H1 (cell line): ENCODE measurements at regions not wholly inside any gene's neighbourhood (a gene's known extent, or its start where the extent isn't known, plus 50 kb on each side); places are given as distances from the start of the nearest gene placed in this dataset.

Experiments
- CTCF ChIA-PET: fragments of 300-600 bp; sonication (Branson Sonifier 250); formaldehyde crosslinking; loops from one replicate; lab custom pipeline; 2021; ENCODE audit not compliant: partially characterized antibody; lab: Charles Lee
- POLR2A ChIA-PET: fragments of 300-600 bp; sonication (Branson Sonifier 250); formaldehyde crosslinking; loops from one replicate; lab custom pipeline; 2021; ENCODE audit warnings: inconsistent platforms; ENCODE audit not compliant: partially characterized antibody; lab: Charles Lee
- DNase-seq, 2 experiments: peaks; one replicate each; pipeline versions ENCODE4 v3.0.0 to v3.0.0-alpha.2; 2010 to 2022; ENCODE audit warnings: low spot score in 2 of 2, low read depth in 1 of 2, mixed read lengths in 1 of 2
- FAIRE-seq: peaks from 2 replicates; lab custom pipeline; 2011; peaks lifted over from hg19 to GRCh38; lab: Jason Lieb, UNC
- H2AFZ ChIP-seq: 2 replicates; pipeline ENCODE4 v1.8.1; 2012; ENCODE audit warnings: low read length, inconsistent platforms
- H2AK5ac ChIP-seq: 2 replicates; pipeline ENCODE4 v1.6.1; 2013; ENCODE audit warnings: low read depth, low read length
- H2BK120ac ChIP-seq: replicated peaks from 2 replicates; pipeline ENCODE3; 2013; ENCODE audit warnings: low read depth, low read length, inconsistent platforms
- H2BK12ac ChIP-seq: 2 replicates; pipeline ENCODE4 v1.6.1; 2013; ENCODE audit warnings: low read depth, low read length
- H2BK15ac ChIP-seq: 2 replicates; pipeline ENCODE4 v1.6.1; 2013; ENCODE audit warnings: low read length
- H2BK20ac ChIP-seq: 2 replicates; pipeline ENCODE4 v1.6.1; 2013; ENCODE audit warnings: low read length
- H2BK5ac ChIP-seq: 2 replicates; pipeline ENCODE4 v1.6.1; 2013; ENCODE audit warnings: low read depth, low read length
- H3K14ac ChIP-seq: 2 replicates; pipeline ENCODE4 v1.6.1; 2013; ENCODE audit warnings: inconsistent platforms; ENCODE audit not compliant: insufficient read length
- H3K18ac ChIP-seq: 2 replicates; pipeline ENCODE4 v1.6.1; 2013; ENCODE audit warnings: low read length; ENCODE audit errors: extremely low read depth
- H3K23ac ChIP-seq: 2 replicates; pipeline ENCODE4 v1.6.1; 2013; ENCODE audit warnings: inconsistent platforms; ENCODE audit not compliant: insufficient read length
- H3K23me2 ChIP-seq: 2 replicates; pipeline ENCODE4 v1.6.1; 2013; ENCODE audit warnings: low read depth, low read length
- H3K27ac ChIP-seq: 2 replicates; pipeline ENCODE4 v1.6.1; 2011; ENCODE audit warnings: low read depth, low read length, inconsistent platforms
- H3K27me3 ChIP-seq, 4 experiments: replicated peaks in 1 of 4; 1 replicate in 1 of 4; 2 replicates in 3 of 4; pipeline versions ENCODE4 v1.6.1 to v1.8.1; 2011 to 2013; ENCODE audit warnings: low read length in 3 of 4, mild to moderate bottlenecking in 3 of 4, inconsistent platforms in 2 of 4, mixed read lengths in 2 of 4, moderate library complexity in 1 of 4; ENCODE audit not compliant: control insufficient read depth in 3 of 4, insufficient read depth in 3 of 4; ENCODE audit errors: extremely low read depth in 1 of 4
- H3K36me3 ChIP-seq, 4 experiments: 2 replicates each; pipeline versions ENCODE4 v1.6.1 to v1.8.1; 2011 to 2013; ENCODE audit warnings: mild to moderate bottlenecking in 4 of 4, low read length in 3 of 4, moderate library complexity in 2 of 4, control low read depth in 1 of 4, inconsistent platforms in 1 of 4; ENCODE audit not compliant: insufficient read depth in 4 of 4, control insufficient read depth in 2 of 4
- H3K4ac ChIP-seq: replicated peaks from 2 replicates; pipeline ENCODE3; 2013; ENCODE audit warnings: low read length, low read depth, mixed read lengths, inconsistent platforms; ENCODE audit not compliant: insufficient read length
- H3K4me1 ChIP-seq, 4 experiments: replicated peaks in 1 of 4; 1 replicate in 1 of 4; 2 replicates in 3 of 4; pipeline versions ENCODE4 v1.6.1 to v1.8.1; 2011 to 2013; ENCODE audit warnings: low read length in 3 of 4, inconsistent platforms in 2 of 4, mixed read lengths in 1 of 4; ENCODE audit not compliant: insufficient read depth in 4 of 4, control insufficient read depth in 3 of 4
- H3K4me2 ChIP-seq, 2 experiments: 2 replicates each; pipeline versions ENCODE4 v1.6.1 to v1.8.1; 2011 to 2013; ENCODE audit warnings: low read depth in 2 of 2, low read length in 2 of 2, control low read depth in 1 of 2, inconsistent platforms in 1 of 2, mild to moderate bottlenecking in 1 of 2; ENCODE audit not compliant: insufficient read depth in 1 of 2
- H3K4me3 ChIP-seq, 4 experiments: fragments of 200-600, 300-600 bp in 1 of 4; sonication (generic), shearing (Covaris generic), sonication (Bioruptor Twin) in 1 of 4; 2 replicates each; pipeline versions ENCODE4 v1.5.1 to v1.8.1; 2011 to 2016; ENCODE audit warnings: low read length in 4 of 4, low read depth in 3 of 4, control low read depth in 2 of 4, inconsistent platforms in 2 of 4, mild to moderate bottlenecking in 2 of 4, mixed read lengths in 1 of 4, moderate library complexity in 1 of 4; ENCODE audit not compliant: insufficient read depth in 2 of 4; ENCODE audit errors: extremely low read depth in 1 of 4
- H3K56ac ChIP-seq: replicated peaks from 2 replicates; pipeline ENCODE3; 2013; ENCODE audit warnings: low read depth, mild to moderate bottlenecking, mixed read lengths, low read length, inconsistent platforms; ENCODE audit not compliant: insufficient read length
- H3K79me1 ChIP-seq: 2 replicates; pipeline ENCODE4 v1.6.1; 2013; ENCODE audit warnings: low read depth, low read length, control low read depth
- H3K79me2 ChIP-seq, 2 experiments: 2 replicates each; pipeline versions ENCODE4 v1.6.1 to v1.8.1; 2012 to 2013; ENCODE audit warnings: low read length in 2 of 2, mild to moderate bottlenecking in 2 of 2, inconsistent platforms in 1 of 2; ENCODE audit not compliant: insufficient read depth in 2 of 2, control insufficient read depth in 1 of 2
- H3K9ac ChIP-seq, 4 experiments: replicated peaks in 1 of 4; 1 replicate in 1 of 4; 2 replicates in 3 of 4; pipeline versions ENCODE4 v1.6.1 to v1.8.1; 2011 to 2013; ENCODE audit warnings: low read depth in 3 of 4, low read length in 3 of 4, control low read depth in 2 of 4, mild to moderate bottlenecking in 2 of 4, moderate library complexity in 2 of 4, inconsistent platforms in 1 of 4; ENCODE audit errors: extremely low read depth in 1 of 4
- H3K9me3 ChIP-seq, 2 experiments: 2 replicates each; pipeline versions ENCODE4 v1.6.1 to v1.8.1; 2012 to 2013; ENCODE audit warnings: mild to moderate bottlenecking in 2 of 2, moderate library complexity in 2 of 2, control low read depth in 1 of 2, inconsistent platforms in 1 of 2, low read depth in 1 of 2, low read length in 1 of 2, mixed read lengths in 1 of 2; ENCODE audit not compliant: insufficient read depth in 2 of 2
- H4K20me1 ChIP-seq, 2 experiments: replicated peaks in 1 of 2; 2 replicates each; pipeline versions ENCODE3 to v1.8.1; 2011 to 2013; ENCODE audit warnings: inconsistent platforms in 2 of 2, low read length in 2 of 2, mild to moderate bottlenecking in 1 of 2; ENCODE audit not compliant: insufficient read depth in 2 of 2, control insufficient read depth in 1 of 2
- H4K5ac ChIP-seq: 2 replicates; pipeline ENCODE4 v1.6.1; 2013; ENCODE audit warnings: low read length, low read depth, mixed read lengths, inconsistent platforms; ENCODE audit not compliant: insufficient read length
- H4K8ac ChIP-seq: 2 replicates; pipeline ENCODE4 v1.8.0; 2013; ENCODE audit warnings: mild to moderate bottlenecking, moderate library complexity, low read length, inconsistent platforms; ENCODE audit not compliant: insufficient read depth; ENCODE audit errors: extremely low read depth
- H4K91ac ChIP-seq: replicated peaks from 2 replicates; pipeline ENCODE3; 2013; ENCODE audit warnings: low read length, mixed read lengths, inconsistent platforms; ENCODE audit not compliant: insufficient read length
- E2F6 ChIP-seq: IDR thresholded peaks from 2 replicates; pipeline ENCODE4 v1.6.1; 2012; ENCODE audit warnings: inconsistent platforms
- MAX ChIP-seq: IDR thresholded peaks from 2 replicates; pipeline ENCODE4 v1.6.1; 2012; ENCODE audit warnings: inconsistent platforms
- SIRT6 ChIP-seq: IDR thresholded peaks from one replicate; pipeline ENCODE4 v1.7.1; 2012; ENCODE audit warnings: low read length, inconsistent platforms
- SUZ12 ChIP-seq: fragments of 200-600 bp; sonication (generic); IDR thresholded peaks from 2 replicates; pipeline ENCODE4 v1.6.1; 2012; ENCODE audit warnings: mild to moderate bottlenecking, inconsistent platforms, low read length, moderate library complexity, mixed read lengths
- TCF12 ChIP-seq: IDR thresholded peaks from 2 replicates; pipeline ENCODE4 v1.6.1; 2011; ENCODE audit warnings: low read depth, mild to moderate bottlenecking, low read length
- WGBS, 2 experiments: shearing (Covaris generic) in 1 of 2; methylation state at CpG; one replicate each; pipeline versions ENCODE4 v1.1.6 to v1.1.7; 2013 to 2015; ENCODE audit warnings: low lambda C conversion rate in 2 of 2, mixed read lengths in 2 of 2, inconsistent platforms in 1 of 2, low coverage in 1 of 2, missing lambda C conversion rate in 1 of 2; ENCODE audit not compliant: insufficient replicate concordance in 2 of 2, insufficient coverage in 1 of 2, insufficient read length in 1 of 2; ENCODE audit errors: extremely low coverage in 1 of 2, missing lambda C conversion rate in 1 of 2; 5-methylcytosine and 5-hydroxymethylcytosine counted together

- H3K9me3 ChIP-seq, result no peaks in the 10 kb centered on the region
- H2BK20ac ChIP-seq, result no peak overlapping the region
- no peak overlapping the region for H3K56ac ChIP-seq
- no peaks in the 10 kb centered on the region for H3K27me3 ChIP-seq
- FAIRE-seq, result no peak
- H3K79me1 ChIP-seq, result no peaks in the 10 kb centered on the region
- H2BK5ac ChIP-seq, result no peak overlapping the region
- no peak overlapping the region for H3K4ac ChIP-seq
- no peak overlapping the region for H2BK120ac ChIP-seq
- H3K14ac ChIP-seq, result no peak overlapping the region
- H3K23me2 ChIP-seq, result no peaks in the 10 kb centered on the region
- H3K4me3 ChIP-seq, result no peak overlapping the region
- H4K91ac ChIP-seq, result no peak overlapping the region
- no peak overlapping the region for H4K8ac ChIP-seq
- H3K4me2 ChIP-seq, result no peak overlapping the region
- TF ChIP-seq MAX, result no peak
- no peak for TF ChIP-seq SUZ12
- no peak for TF ChIP-seq SIRT6
- TF ChIP-seq E2F6, result no peak
- TF ChIP-seq TCF12, result no peak
- ChIA-PET CTCF (no interaction called here), POLR2A (no interaction called here)
- DNase-seq, result no peak
- H3K9ac ChIP-seq, result no peak overlapping the region
- no peak overlapping the region for H2BK15ac ChIP-seq
- H4K20me1 ChIP-seq, result no peaks in the 10 kb centered on the region
- H3K23ac ChIP-seq, result no peak overlapping the region
- H2AFZ ChIP-seq, result no peak overlapping the region
- 87% methylated on average over 2 of the region's 2 CpGs; no CpG with 5 or more reads in 1 of the 2 experiments for WGBS, 2 experiments
- H3K36me3 ChIP-seq, result no peaks in the 10 kb centered on the region
- H2BK12ac ChIP-seq, result no peak overlapping the region
- no peaks in the 10 kb centered on the region for H3K4me1 ChIP-seq
- no peak overlapping the region for H2AK5ac ChIP-seq
- no peaks in the 10 kb centered on the region for H3K79me2 ChIP-seq
- H4K5ac ChIP-seq, result no peak overlapping the region
- H3K18ac ChIP-seq, result no peak overlapping the region
- no peak overlapping the region for H3K27ac ChIP-seq
Observed at GRCh38 chr12:43145481-43145880, 406.5 kb downstream of the ADAMTS20 start.
